ENCODE measurements at regions not wholly inside any gene's neighbourhood (a gene's known extent, or its start where the extent isn't known, plus 50 kb on each side); places are given as distances from the start of the nearest gene placed in this dataset.

GRCh38 chrX:112477653-112478052, 202.1 kb downstream of the LHFPL1 start:
- Histone ChIP-seq H2BK120ac (ENCODE audit: low read depth, low read length) (no peak overlapping the region), H2BK5ac (ENCODE audit: low read depth, low read length, poor library complexity, severe bottlenecking) (no peak overlapping the region), H4K20me1 (ENCODE audit: insufficient read depth, low read length) (no peaks in the 10 kb centered on the region), H3K18ac (ENCODE audit: low read depth, low read length) (no peak overlapping the region), H3K79me1 (ENCODE audit: low read depth in 1 of 2, low read length in 2 of 2) (no peaks in the 10 kb centered on the region), H3K4me2 (ENCODE audit: low read depth, low read length) (no peak overlapping the region), H2BK15ac (ENCODE audit: low read depth, low read length) (no peak overlapping the region), H3K9me1 (ENCODE audit: insufficient read depth, low read length) (no peaks in the 10 kb centered on the region), H3K9ac (ENCODE audit: low read depth, low read length) (no peak overlapping the region), H3K23ac (ENCODE audit: low read depth, low read length) (no peak overlapping the region), H4K5ac (ENCODE audit: low read depth, low read length) (no peak overlapping the region), H4K8ac (ENCODE audit: low read depth in 2 of 2, low read length in 2 of 2) (no peak overlapping the region), H2AFZ (replicated peaks; ENCODE audit: low read length, poor library complexity) (no peak overlapping the region), H3K36me3 (ENCODE audit: control insufficient read depth, insufficient read depth, low read length) (no peaks in the 10 kb centered on the region), H3K4ac (ENCODE audit: low read depth, low read length) (no peak overlapping the region), H3K9me3 (ENCODE audit: control insufficient read depth, insufficient read depth, low read length) (no peaks in the 10 kb centered on the region), H3K4me1 (ENCODE audit: control insufficient read depth, insufficient read depth, low read length) (no peaks in the 10 kb centered on the region), H3K14ac (replicated peaks; ENCODE audit: low read depth, low read length) (no peak overlapping the region), H4K91ac (ENCODE audit: insufficient read depth, low read depth, low read length) (no peak overlapping the region), H2AK9ac (replicated peaks; ENCODE audit: low read depth, low read length, poor library complexity) (no peak overlapping the region), H3K56ac (ENCODE audit: extremely low read depth, insufficient read depth, low read length) (no peak overlapping the region), H2AK5ac (ENCODE audit: low read depth, low read length) (no peak overlapping the region), H3K4me3 (ENCODE audit: insufficient read depth, low read depth, low read length) (no peak overlapping the region), H2BK20ac (ENCODE audit: low read depth, low read length) (no peak overlapping the region), H3K27ac (ENCODE audit: insufficient read depth, low read length) (no peak overlapping the region), H3K27me3 (ENCODE audit: control insufficient read depth, insufficient read depth, low read length) (peaks cover 6% of the 10 kb centered on the region; the same call in 1 of the 2 replicates)
- BruUV-seq (replicated peaks): no TSS peak
- in situ Hi-C loops (cut with MboI; ENCODE audit: low sequenced_read_pairs): no loop called here
- ChIA-PET POLR2A (ENCODE audit: unreplicated experiment) (no interaction called here), CTCF (no interaction called here)
- ATAC-seq (ENCODE audit: low read depth) (no peak), DNase-seq (no peak)
- dilution Hi-C loops (cut with HindIII; ENCODE audit: low sequenced_read_pairs, unreplicated experiment): no loop called here
- intact Hi-C loops (cut with micrococcal nuclease): no loop called here
- TF ChIP-seq SMC3 (IDR thresholded peaks at IDR 0.05; ENCODE audit: low read depth, low read length) (no peak), RAD21 (IDR thresholded peaks at IDR 0.05; ENCODE audit: low read length) (no peak), CTCF (conservative IDR thresholded peaks at IDR 0.05; ENCODE audit: low read depth, low read length) (no peak), MXI1 (IDR thresholded peaks at IDR 0.05; ENCODE audit: borderline replicate concordance, low read depth, low read length) (no peak), USF2 (IDR thresholded peaks at IDR 0.05; ENCODE audit: low read depth, low read length) (no peak), FOS (IDR thresholded peaks at IDR 0.05; ENCODE audit: low read depth, low read length) (no peak), RFX5 (IDR thresholded peaks at IDR 0.05; ENCODE audit: low read depth, low read length) (no peak), CHD1 (IDR thresholded peaks at IDR 0.05; ENCODE audit: low read depth, low read length) (no peak), RCOR1 (IDR thresholded peaks at IDR 0.05; ENCODE audit: insufficient replicate concordance, low read length) (no peak), POLR2A (IDR thresholded peaks at IDR 0.05; ENCODE audit: low read depth, low read length) (no peak), ELK1 (IDR thresholded peaks at IDR 0.05; ENCODE audit: borderline replicate concordance, low read depth, low read length) (no peak), NFE2L2 (IDR thresholded peaks at IDR 0.05; ENCODE audit: low read depth, low read length) (no peak), BHLHE40 (IDR thresholded peaks at IDR 0.05; ENCODE audit: low read depth, low read length) (no peak), MAZ (IDR thresholded peaks at IDR 0.05; ENCODE audit: borderline replicate concordance, low read depth, low read length) (no peak), MAFK (IDR thresholded peaks at IDR 0.05; ENCODE audit: low read depth, low read length) (no peak), CEBPB (IDR thresholded peaks at IDR 0.05; ENCODE audit: low read depth, low read length) (no peak)
- WGBS, 2 experiments (ENCODE audit: extremely low coverage in 2 of 2, insufficient read length in 1 of 2): no CpG with 5 or more reads among the region's 2 CpGs
